Left ventricle myocardium inferior (tissue), 1 donor: ENCODE measurements at regions not wholly inside any gene's neighbourhood (a gene's known extent, or its start where the extent isn't known, plus 50 kb on each side); places are given as distances from the start of the nearest gene placed in this dataset.

Experiments used
- DNase-seq: peaks from one replicate; pipeline ENCODE4 v3.0.0-alpha.2; 2020
- H3K27ac ChIP-seq: fragments of 200-600 bp; replicated peaks from 2 replicates; pipeline ENCODE4 v1.8.0; 2021
- H3K27me3 ChIP-seq: fragments of 200-600 bp; 2 replicates; pipeline ENCODE4 v1.8.0; 2021; ENCODE audit warnings: low read depth
- H3K36me3 ChIP-seq: fragments of 200-600 bp; 2 replicates; pipeline ENCODE4 v1.8.0; 2021
- H3K4me1 ChIP-seq: fragments of 200-600 bp; 2 replicates; pipeline ENCODE4 v1.8.0; 2021
- H3K4me3 ChIP-seq: fragments of 200-600 bp; 2 replicates; pipeline ENCODE4 v1.8.0; 2021; ENCODE audit warnings: mild to moderate bottlenecking, moderate library complexity
- H3K9me3 ChIP-seq: fragments of 200-600 bp; replicated peaks from 2 replicates; pipeline ENCODE4 v1.8.0; 2021
- intact Hi-C: fragments of 100-400 bp; cut with micrococcal nuclease; formaldehyde crosslinking; loops from one replicate; pipeline ENCODE4 v1.11.0; 2022
- TF ChIP-seq, protein P1 (sequence below): fragments of 200-600 bp; IDR thresholded peaks from 2 replicates; pipeline ENCODE4 v1.8.0; 2021; ENCODE audit warnings: antibody characterized with exemption, mild to moderate bottlenecking, borderline replicate concordance
- donor health status: DM: no; HTN: yes; CAD: no; lungs with severe emphysema.

DNA sequence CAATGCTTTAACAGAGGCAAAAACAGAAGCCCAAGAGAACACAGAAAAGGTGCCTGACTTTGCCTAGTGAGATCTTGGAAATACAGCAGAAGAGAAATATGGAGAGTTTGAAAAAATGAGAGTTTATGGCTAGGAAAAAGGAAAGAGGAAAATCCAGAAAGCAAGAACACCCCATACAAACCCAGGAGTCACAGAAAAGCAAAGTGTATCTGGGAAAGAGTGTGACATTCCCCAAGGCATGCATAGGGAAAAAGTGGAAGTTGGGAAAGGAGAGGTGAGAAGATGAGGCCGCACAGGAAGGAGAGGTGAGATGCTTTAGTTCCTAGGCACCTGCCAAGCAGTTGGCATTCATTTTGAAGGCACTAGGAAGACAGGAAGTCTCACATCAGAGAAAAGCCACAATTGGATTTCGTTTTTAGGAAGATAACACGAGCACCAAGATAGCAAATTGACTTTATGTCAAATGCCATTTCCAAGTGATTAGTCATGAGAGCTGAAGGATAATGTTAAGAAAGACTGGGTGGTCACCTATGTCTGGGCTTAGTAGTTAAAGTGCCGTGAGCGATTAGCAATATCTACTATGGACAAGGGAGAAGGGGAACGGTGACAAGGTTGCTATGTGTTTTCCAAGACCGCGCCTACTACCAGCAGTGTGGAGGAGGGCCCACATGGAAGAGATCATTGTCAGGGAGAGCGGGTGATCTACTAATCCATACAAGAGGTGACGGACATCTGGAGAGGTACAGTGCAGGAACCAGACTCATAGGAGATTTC is 224.1 kb upstream of the PARD3B start:
- Histone ChIP-seq H3K27ac (peak overlapping the region; percentile 57), H3K36me3 (no peaks in the 10 kb centered on the region), H3K9me3 (no peaks in the 10 kb centered on the region), H3K27me3 (peaks cover 13% of the 10 kb centered on the region), H3K4me3 (no peak overlapping the region), H3K4me1 (peaks cover 19% of the 10 kb centered on the region)
- DNase-seq = no peak
- TF ChIP-seq, protein P1, sequence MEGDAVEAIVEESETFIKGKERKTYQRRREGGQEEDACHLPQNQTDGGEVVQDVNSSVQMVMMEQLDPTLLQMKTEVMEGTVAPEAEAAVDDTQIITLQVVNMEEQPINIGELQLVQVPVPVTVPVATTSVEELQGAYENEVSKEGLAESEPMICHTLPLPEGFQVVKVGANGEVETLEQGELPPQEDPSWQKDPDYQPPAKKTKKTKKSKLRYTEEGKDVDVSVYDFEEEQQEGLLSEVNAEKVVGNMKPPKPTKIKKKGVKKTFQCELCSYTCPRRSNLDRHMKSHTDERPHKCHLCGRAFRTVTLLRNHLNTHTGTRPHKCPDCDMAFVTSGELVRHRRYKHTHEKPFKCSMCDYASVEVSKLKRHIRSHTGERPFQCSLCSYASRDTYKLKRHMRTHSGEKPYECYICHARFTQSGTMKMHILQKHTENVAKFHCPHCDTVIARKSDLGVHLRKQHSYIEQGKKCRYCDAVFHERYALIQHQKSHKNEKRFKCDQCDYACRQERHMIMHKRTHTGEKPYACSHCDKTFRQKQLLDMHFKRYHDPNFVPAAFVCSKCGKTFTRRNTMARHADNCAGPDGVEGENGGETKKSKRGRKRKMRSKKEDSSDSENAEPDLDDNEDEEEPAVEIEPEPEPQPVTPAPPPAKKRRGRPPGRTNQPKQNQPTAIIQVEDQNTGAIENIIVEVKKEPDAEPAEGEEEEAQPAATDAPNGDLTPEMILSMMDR = no peak
- intact Hi-C loops = loop anchor here (10.0 kb wide), 1 partner anchor 1354 kb away; no protein-coding TSS in a partner anchor

DNA sequence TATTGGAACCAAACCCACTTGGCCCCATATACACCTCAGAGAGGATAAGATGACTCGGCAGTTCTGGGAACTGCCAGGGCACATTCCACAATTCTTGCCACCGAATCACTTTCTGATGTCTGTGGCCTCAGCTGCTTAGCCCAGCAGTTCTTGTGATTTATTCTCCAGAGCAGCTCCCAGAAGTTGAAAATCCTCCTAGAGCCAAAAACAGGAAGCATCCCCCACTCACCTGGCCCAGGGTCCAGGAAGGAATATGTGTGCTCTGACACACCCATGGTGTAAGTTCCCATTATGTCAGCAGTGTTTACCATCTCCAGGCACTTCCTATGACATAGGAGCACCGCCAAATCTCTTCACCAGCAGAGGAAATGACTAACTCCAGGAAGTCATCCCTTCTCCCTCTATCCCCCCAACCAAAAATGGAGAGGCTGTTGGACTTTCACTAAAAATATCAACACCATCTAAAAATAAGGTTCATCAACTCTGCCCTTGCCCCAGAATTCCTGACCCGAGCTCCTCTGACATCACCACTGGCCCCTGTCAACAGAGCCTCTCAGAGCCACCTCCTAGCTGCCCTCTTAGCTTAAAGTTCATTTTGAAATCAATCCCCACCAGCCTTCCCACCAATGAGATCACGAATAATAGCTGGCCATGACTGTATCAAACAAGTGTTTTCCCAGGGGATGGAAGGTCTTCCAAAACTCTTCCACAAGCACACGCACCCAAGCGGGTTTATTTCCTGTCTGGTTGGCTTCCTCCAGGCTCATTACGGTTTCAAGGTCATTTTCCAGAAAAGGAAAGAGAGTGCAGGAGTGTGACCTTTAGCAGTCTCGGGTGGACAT is 223.1 kb upstream of the PARD3B start:
- H3K27ac ChIP-seq = peak overlapping the region; percentile 57
- H3K4me3 ChIP-seq = no peak overlapping the region
- TF ChIP-seq, protein P1 = peak; percentile 10
- H3K4me1 ChIP-seq = peaks cover 19% of the 10 kb centered on the region
- H3K36me3 ChIP-seq = no peaks in the 10 kb centered on the region
- intact Hi-C loops = loop anchor here (10.0 kb wide), 1 partner anchor 1353 kb away; no protein-coding TSS in a partner anchor
- H3K27me3 ChIP-seq = peaks cover 5% of the 10 kb centered on the region
- peak; percentile 24 for DNase-seq
- H3K9me3 ChIP-seq = no peaks in the 10 kb centered on the region

DNA sequence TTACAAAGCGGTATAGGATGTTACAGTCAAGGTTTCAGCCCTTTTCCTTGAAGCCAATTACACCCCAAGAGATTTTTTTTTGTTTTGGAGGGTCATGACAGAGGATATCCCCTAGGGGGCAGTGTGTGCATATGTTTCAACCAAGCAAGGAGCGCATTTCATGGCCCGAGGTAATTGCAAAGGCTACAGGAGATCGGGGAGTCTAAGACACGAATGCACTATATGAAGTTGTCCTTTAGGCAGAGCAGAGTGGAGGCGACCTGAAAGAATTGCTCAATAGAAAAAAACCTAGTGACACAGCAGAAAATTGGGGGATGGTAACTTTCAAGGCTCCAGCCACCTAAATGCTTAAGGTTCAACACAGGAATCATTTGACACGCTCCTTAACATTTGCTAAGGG is 219.8 kb upstream of the PARD3B start:
- H3K4me1 ChIP-seq = peaks cover 19% of the 10 kb centered on the region
- TF ChIP-seq, protein P1 = peak; percentile 92
- DNase-seq = no peak
- H3K9me3 ChIP-seq = no peaks in the 10 kb centered on the region
- H3K36me3 ChIP-seq = no peaks in the 10 kb centered on the region
- peaks cover 5% of the 10 kb centered on the region for H3K27me3 ChIP-seq
- H3K27ac ChIP-seq = no peak overlapping the region
- intact Hi-C loops = loop anchor here (2.0 to 10.0 kb wide), 2 partner anchors 367 to 1349 kb away; no protein-coding TSS in a partner anchor
- no peak overlapping the region for H3K4me3 ChIP-seq

DNA sequence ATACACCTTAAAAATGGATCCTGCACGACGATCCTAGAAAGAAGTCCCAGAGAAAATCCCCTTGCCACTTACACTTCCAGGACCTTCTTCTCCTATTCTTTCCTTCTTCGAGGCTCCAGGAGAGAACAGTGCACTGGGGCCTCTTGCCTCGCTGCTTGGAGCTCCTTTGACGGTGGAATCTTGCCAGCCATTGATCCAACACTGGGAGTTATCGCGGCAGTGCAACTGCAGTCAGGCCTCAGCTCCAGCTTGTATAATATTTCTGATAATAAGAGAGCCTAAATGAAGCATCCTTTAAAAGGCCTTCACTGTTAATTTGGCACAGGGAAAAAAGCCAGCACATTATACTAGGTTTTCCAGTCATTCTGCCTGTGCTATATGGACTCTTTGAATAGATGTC is 216.9 kb upstream of the PARD3B start:
- Histone ChIP-seq H3K27ac (no peak overlapping the region), H3K4me1 (no peaks in the 10 kb centered on the region), H3K9me3 (no peaks in the 10 kb centered on the region), H3K36me3 (no peaks in the 10 kb centered on the region), H3K4me3 (no peak overlapping the region), H3K27me3 (peaks cover 5% of the 10 kb centered on the region)
- TF ChIP-seq, protein P1 = no peak
- intact Hi-C loops = loop anchor here (10.0 kb wide), 1 partner anchor 1346 kb away; no protein-coding TSS in a partner anchor
- no peak for DNase-seq

DNA sequence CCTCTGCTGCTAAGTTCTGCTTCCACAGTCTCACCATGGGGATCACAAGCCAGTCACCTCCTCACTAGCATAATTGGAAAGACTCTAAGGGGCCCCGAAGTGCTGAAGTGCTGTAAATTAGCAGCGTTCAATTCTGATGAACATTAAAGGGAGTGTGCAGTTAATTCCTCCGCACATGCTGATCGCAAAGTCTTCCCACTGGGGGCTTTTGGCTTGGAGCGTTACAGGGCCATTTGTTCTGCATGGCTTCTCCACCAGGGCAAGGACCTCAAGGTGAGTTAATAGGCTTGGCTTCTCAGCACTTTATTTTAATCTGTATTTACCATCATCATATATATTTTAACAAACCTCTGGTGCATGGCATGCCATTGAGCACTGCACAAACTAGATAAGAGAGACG is 216.3 kb upstream of the PARD3B start:
- H3K4me1 ChIP-seq = no peaks in the 10 kb centered on the region
- H3K27me3 ChIP-seq = peaks cover 4% of the 10 kb centered on the region
- intact Hi-C loops = loop anchor here (10.0 kb wide), 1 partner anchor 1346 kb away; no protein-coding TSS in a partner anchor
- H3K36me3 ChIP-seq = no peaks in the 10 kb centered on the region
- no peak overlapping the region for H3K4me3 ChIP-seq
- no peak for DNase-seq
- TF ChIP-seq, protein P1 = no peak
- H3K9me3 ChIP-seq = no peaks in the 10 kb centered on the region
- no peak overlapping the region for H3K27ac ChIP-seq
